OCI-LY1 (cell line): ENCODE measurements at regions not wholly inside any gene's neighbourhood (a gene's known extent, or its start where the extent isn't known, plus 50 kb on each side); places are given as distances from the start of the nearest gene placed in this dataset.

Experiments
- H2AFZ ChIP-seq: fragments of 200-600 bp; sonication (generic), shearing (Covaris generic); 2 replicates; pipeline ENCODE4 v1.6.0; 2014; ENCODE audit warnings: antibody characterized with exemption, mild to moderate bottlenecking, low read length
- H3F3A ChIP-seq: fragments of 200-600 bp; sonication (generic), shearing (Covaris generic); 2 replicates; pipeline ENCODE4 v1.6.0; 2014; ENCODE audit warnings: mild to moderate bottlenecking, antibody characterized with exemption, low read length, moderate library complexity; ENCODE audit not compliant: insufficient read depth
- H3K27ac ChIP-seq: fragments of 200-600 bp; sonication (generic); 2 replicates; pipeline ENCODE4 v1.5.1; 2014; ENCODE audit warnings: low read length, mixed run types, mild to moderate bottlenecking, low read depth; ENCODE audit not compliant: poor library complexity, severe bottlenecking
- H3K27me3 ChIP-seq: fragments of 200-600 bp; sonication (generic); 2 replicates; pipeline ENCODE4 v1.6.0; 2014; ENCODE audit warnings: antibody characterized with exemption, mild to moderate bottlenecking, low read length, moderate library complexity; ENCODE audit not compliant: insufficient read depth
- H3K36me3 ChIP-seq: fragments of 200-600 bp; sonication (generic); 2 replicates; pipeline ENCODE4 v1.6.1; 2014; ENCODE audit warnings: mild to moderate bottlenecking, antibody characterized with exemption, low read length, moderate library complexity, mixed read lengths; ENCODE audit not compliant: insufficient read depth
- H3K4me1 ChIP-seq: fragments of 200-600 bp; sonication (generic); 2 replicates; pipeline ENCODE4 v1.5.1; 2014; ENCODE audit warnings: mild to moderate bottlenecking, low read length, moderate library complexity; ENCODE audit not compliant: insufficient read depth, severe bottlenecking
- H3K4me2 ChIP-seq: fragments of 200-600 bp; sonication (generic), shearing (Covaris generic); 2 replicates; pipeline ENCODE4 v1.6.1; 2014; ENCODE audit warnings: low read length
- H3K4me3 ChIP-seq: fragments of 200-600 bp; sonication (generic); 2 replicates; pipeline ENCODE4 v1.5.1; 2014; ENCODE audit warnings: low read length, low read depth, mild to moderate bottlenecking, mixed read lengths; ENCODE audit not compliant: poor library complexity, severe bottlenecking
- H3K79me2 ChIP-seq: fragments of 200-600 bp; shearing (Covaris generic); 2 replicates; pipeline ENCODE4 v1.6.1; 2016; ENCODE audit warnings: mixed run types, low read length, mixed read lengths; ENCODE audit not compliant: insufficient read depth
- H3K9ac ChIP-seq: fragments of 200-600 bp; sonication (generic), shearing (Covaris generic); 2 replicates; pipeline ENCODE4 v1.6.1; 2014; ENCODE audit warnings: mild to moderate bottlenecking, low read length, mixed read lengths
- H3K9me2 ChIP-seq: fragments of 200-600 bp; sonication (generic), shearing (Covaris generic); 2 replicates; pipeline ENCODE4 v1.6.1; 2014; ENCODE audit warnings: low read depth, mild to moderate bottlenecking, low read length, mixed read lengths
- H3K9me3 ChIP-seq: fragments of 200-600 bp; shearing (Covaris generic); 2 replicates; pipeline ENCODE4 v1.6.1; 2014; ENCODE audit warnings: low read length, mixed read lengths
- H4K20me1 ChIP-seq: fragments of 200-600 bp; sonication (generic), shearing (Covaris generic); 2 replicates; pipeline ENCODE4 v1.6.0; 2016; ENCODE audit warnings: mild to moderate bottlenecking, low read length; ENCODE audit not compliant: insufficient read depth
- CTCF ChIP-seq: fragments of 200-600 bp; sonication (generic), shearing (Covaris generic); IDR thresholded peaks from 2 replicates; pipeline ENCODE4 v1.5.1; 2017; ENCODE audit warnings: mild to moderate bottlenecking, antibody characterized with exemption, low read length, moderate library complexity, mixed read lengths
- EZH2 ChIP-seq: fragments of 200-600 bp; sonication (generic), shearing (Covaris generic); IDR thresholded peaks from 2 replicates; pipeline ENCODE4 v1.8.0; 2017; ENCODE audit warnings: borderline replicate concordance, mixed run types, mild to moderate bottlenecking, antibody characterized with exemption, low read length, moderate library complexity, mixed read lengths

- H3K4me2 ChIP-seq = no peak overlapping the region
- TF ChIP-seq EZH2 = no peak
- TF ChIP-seq CTCF = no peak
- H3K79me2 ChIP-seq = no peaks in the 10 kb centered on the region
- H3K27me3 ChIP-seq = peaks cover 5% of the 10 kb centered on the region; the same call in 1 of the 2 replicates
- no peak overlapping the region for H3K4me3 ChIP-seq
- no peaks in the 10 kb centered on the region for H4K20me1 ChIP-seq
- no peaks in the 10 kb centered on the region for H3F3A ChIP-seq
- no peaks in the 10 kb centered on the region for H3K36me3 ChIP-seq
- no peak overlapping the region for H2AFZ ChIP-seq
- H3K9me3 ChIP-seq = no peaks in the 10 kb centered on the region
- H3K9ac ChIP-seq = no peak overlapping the region
- no peaks in the 10 kb centered on the region for H3K9me2 ChIP-seq
- H3K27ac ChIP-seq = no peak overlapping the region
- no peaks in the 10 kb centered on the region for H3K4me1 ChIP-seq
Observed at GRCh38 chr7:35991511-35992232, 161.4 kb upstream of the EEPD1 start.

- Histone ChIP-seq H4K20me1 (no peaks in the 10 kb centered on the region), H3K4me1 (no peaks in the 10 kb centered on the region), H3K36me3 (no peaks in the 10 kb centered on the region), H3K4me2 (no peak overlapping the region), H3K27me3 (peaks cover 5% of the 10 kb centered on the region; the same call in 1 of the 2 replicates), H3K27ac (no peak overlapping the region), H3F3A (no peaks in the 10 kb centered on the region), H3K9ac (no peak overlapping the region), H3K4me3 (no peak overlapping the region), H2AFZ (no peak overlapping the region), H3K79me2 (no peaks in the 10 kb centered on the region), H3K9me3 (no peaks in the 10 kb centered on the region), H3K9me2 (no peaks in the 10 kb centered on the region)
- no peak for TF ChIP-seq EZH2
- no peak for TF ChIP-seq CTCF
Observed at GRCh38 chr7:35992436-35992835, 160.6 kb upstream of the EEPD1 start.

GRCh38 chr7:35993113-35993512, 159.9 kb upstream of the EEPD1 start:
- no peak overlapping the region for H3K27ac ChIP-seq
- H3K4me3 ChIP-seq = no peak overlapping the region
- peaks cover under 1% of the 10 kb centered on the region; the same call in 1 of the 2 replicates for H3K27me3 ChIP-seq
- H3K4me2 ChIP-seq = no peak overlapping the region
- H3K4me1 ChIP-seq = no peaks in the 10 kb centered on the region
- no peak overlapping the region for H3K9ac ChIP-seq
- H3K9me3 ChIP-seq = no peaks in the 10 kb centered on the region
- no peaks in the 10 kb centered on the region for H3K36me3 ChIP-seq
- H2AFZ ChIP-seq = no peak overlapping the region
- H3F3A ChIP-seq = no peaks in the 10 kb centered on the region
- no peaks in the 10 kb centered on the region for H3K9me2 ChIP-seq
- TF ChIP-seq EZH2 (no peak), CTCF (no peak)
- H4K20me1 ChIP-seq = no peaks in the 10 kb centered on the region
- H3K79me2 ChIP-seq = no peaks in the 10 kb centered on the region
